Neural progenitor cell (in vitro differentiated cells): ENCODE measurements at regions not wholly inside any gene's neighbourhood (a gene's known extent, or its start where the extent isn't known, plus 50 kb on each side); places are given as distances from the start of the nearest gene placed in this dataset.

Source experiments
- EZH2phosphoT487 ChIP-seq: fragments of 200-600 bp; sonication (generic); IDR thresholded peaks from 2 replicates; pipeline ENCODE4 v1.6.1; 2017; ENCODE audit warnings: antibody characterized with exemption
- TF ChIP-seq, protein P1 (sequence below): fragments of 200-600 bp; sonication (generic); IDR thresholded peaks from 2 replicates; pipeline ENCODE4 v1.5.1; 2017; ENCODE audit warnings: antibody characterized with exemption, mild to moderate bottlenecking

DNA sequence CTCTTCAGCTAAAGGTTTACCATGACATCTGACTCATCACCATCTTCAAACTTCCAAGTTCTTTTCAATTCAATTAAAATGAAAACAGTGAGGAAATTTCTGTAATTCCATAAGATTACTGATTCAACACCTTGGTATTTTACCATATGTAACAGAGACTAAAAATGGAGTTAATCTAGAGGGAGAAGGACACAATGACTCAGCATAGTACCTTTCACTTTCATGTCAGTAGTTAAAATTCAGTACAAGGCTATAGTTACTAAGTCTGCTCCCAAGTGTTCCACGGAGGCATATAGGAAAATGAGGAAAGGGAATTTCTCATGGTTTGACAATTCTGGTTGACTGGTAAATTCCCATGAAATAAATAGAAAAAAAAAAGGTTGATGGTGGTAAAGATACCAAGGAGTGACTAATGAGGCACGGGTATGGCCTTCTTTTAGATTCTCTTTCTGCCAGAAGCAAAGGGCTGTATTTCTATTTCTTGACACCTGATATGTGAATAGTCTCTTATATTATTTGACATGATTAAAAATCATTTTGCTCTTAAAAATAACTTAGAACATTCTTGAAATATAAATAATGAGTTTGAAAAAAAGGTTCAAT lies 526.7 kb upstream of the ADGRB3 start:
- TF ChIP-seq, protein P1, sequence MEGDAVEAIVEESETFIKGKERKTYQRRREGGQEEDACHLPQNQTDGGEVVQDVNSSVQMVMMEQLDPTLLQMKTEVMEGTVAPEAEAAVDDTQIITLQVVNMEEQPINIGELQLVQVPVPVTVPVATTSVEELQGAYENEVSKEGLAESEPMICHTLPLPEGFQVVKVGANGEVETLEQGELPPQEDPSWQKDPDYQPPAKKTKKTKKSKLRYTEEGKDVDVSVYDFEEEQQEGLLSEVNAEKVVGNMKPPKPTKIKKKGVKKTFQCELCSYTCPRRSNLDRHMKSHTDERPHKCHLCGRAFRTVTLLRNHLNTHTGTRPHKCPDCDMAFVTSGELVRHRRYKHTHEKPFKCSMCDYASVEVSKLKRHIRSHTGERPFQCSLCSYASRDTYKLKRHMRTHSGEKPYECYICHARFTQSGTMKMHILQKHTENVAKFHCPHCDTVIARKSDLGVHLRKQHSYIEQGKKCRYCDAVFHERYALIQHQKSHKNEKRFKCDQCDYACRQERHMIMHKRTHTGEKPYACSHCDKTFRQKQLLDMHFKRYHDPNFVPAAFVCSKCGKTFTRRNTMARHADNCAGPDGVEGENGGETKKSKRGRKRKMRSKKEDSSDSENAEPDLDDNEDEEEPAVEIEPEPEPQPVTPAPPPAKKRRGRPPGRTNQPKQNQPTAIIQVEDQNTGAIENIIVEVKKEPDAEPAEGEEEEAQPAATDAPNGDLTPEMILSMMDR: no peak
- no peak for TF ChIP-seq EZH2phosphoT487
